IMR-90 (cell line): ENCODE measurements at regions not wholly inside any gene's neighbourhood (a gene's known extent, or its start where the extent isn't known, plus 50 kb on each side); places are given as distances from the start of the nearest gene placed in this dataset.

Source experiments
- ATAC-seq: fragments of 200-7000 bp; cut with Tn5 transposase; 2 replicates; pipeline ENCODE4 v1.9.1; 2020; ENCODE audit warnings: low read depth, mild to moderate bottlenecking, moderate library complexity
- BruUV-seq: library from RNA; stranded (reverse); fragments of 400-500 nt; replicated peaks from 2 replicates; lab custom pipeline; 2021; lab: Mats Ljungman, UMichigan
- CTCF ChIA-PET: fragments of 300-600 bp; formaldehyde crosslinking; extraction: SDS; loops from one replicate; lab custom pipeline; 2021; ENCODE audit warnings: antibody characterized with exemption; lab: Yijun Ruan, JAX
- POLR2A ChIA-PET: fragments of 300-600 bp; sonication (Branson Sonifier 250); formaldehyde crosslinking; loops from one replicate; lab custom pipeline; 2022; ENCODE audit warnings: antibody characterized with exemption; ENCODE audit not compliant: unreplicated experiment; lab: Charles Lee
- DNase-seq: peaks from one replicate; pipeline ENCODE4 v3.0.0; 2013
- H2AFZ ChIP-seq: replicated peaks from 2 replicates; pipeline ENCODE3; 2013; ENCODE audit warnings: low read length, mild to moderate bottlenecking; ENCODE audit not compliant: poor library complexity
- H2AK5ac ChIP-seq: 2 replicates; pipeline ENCODE4 v1.6.1; 2013; ENCODE audit warnings: low read depth, low read length, inconsistent platforms
- H2AK9ac ChIP-seq: replicated peaks from 2 replicates; pipeline ENCODE3; 2013; ENCODE audit warnings: mild to moderate bottlenecking, low read depth, low read length, moderate library complexity; ENCODE audit not compliant: poor library complexity
- H2BK120ac ChIP-seq: 2 replicates; pipeline ENCODE4 v1.6.1; 2013; ENCODE audit warnings: low read depth, low read length, inconsistent platforms
- H2BK15ac ChIP-seq: 3 replicates; pipeline ENCODE4 v1.6.1; 2013; ENCODE audit warnings: low read depth, low read length, inconsistent platforms
- H2BK20ac ChIP-seq: 2 replicates; pipeline ENCODE4 v1.6.1; 2013; ENCODE audit warnings: low read depth, mild to moderate bottlenecking, inconsistent platforms, low read length, moderate library complexity
- H2BK5ac ChIP-seq: 2 replicates; pipeline ENCODE4 v1.6.1; 2013; ENCODE audit warnings: mild to moderate bottlenecking, low read depth, low read length, inconsistent platforms; ENCODE audit not compliant: poor library complexity, severe bottlenecking
- H3K14ac ChIP-seq: replicated peaks from 2 replicates; pipeline ENCODE4 v1.6.1; 2013; ENCODE audit warnings: low read depth, low read length, inconsistent platforms
- H3K18ac ChIP-seq: 2 replicates; pipeline ENCODE4 v1.6.1; 2013; ENCODE audit warnings: low read depth, low read length, control low read depth
- H3K23ac ChIP-seq: 2 replicates; pipeline ENCODE4 v1.6.1; 2013; ENCODE audit warnings: low read depth, low read length, inconsistent platforms
- H3K27ac ChIP-seq: 2 replicates; pipeline ENCODE4 v1.5.1; 2013; ENCODE audit warnings: mild to moderate bottlenecking, control low read depth, low read length; ENCODE audit not compliant: insufficient read depth
- H3K27me3 ChIP-seq: 2 replicates; pipeline ENCODE4 v1.6.1; 2013; ENCODE audit warnings: low read length; ENCODE audit not compliant: control insufficient read depth, insufficient read depth
- H3K36me3 ChIP-seq: 2 replicates; pipeline ENCODE4 v1.6.1; 2013; ENCODE audit warnings: low read length, mixed read lengths; ENCODE audit not compliant: control insufficient read depth, insufficient read depth
- H3K4ac ChIP-seq: 2 replicates; pipeline ENCODE4 v1.6.1; 2013; ENCODE audit warnings: low read depth, low read length, inconsistent platforms
- H3K4me1 ChIP-seq: 2 replicates; pipeline ENCODE4 v1.6.1; 2013; ENCODE audit warnings: low read length, mixed read lengths; ENCODE audit not compliant: control insufficient read depth, insufficient read depth
- H3K4me2 ChIP-seq: 2 replicates; pipeline ENCODE4 v1.6.1; 2013; ENCODE audit warnings: low read depth, mild to moderate bottlenecking, control low read depth, low read length, moderate library complexity
- H3K4me3 ChIP-seq: 2 replicates; pipeline ENCODE4 v1.5.1; 2013; ENCODE audit warnings: low read depth, mild to moderate bottlenecking, control low read depth, low read length, moderate library complexity; ENCODE audit not compliant: insufficient read depth
- H3K56ac ChIP-seq: 2 replicates; pipeline ENCODE4 v1.6.1; 2013; ENCODE audit warnings: low read length, inconsistent platforms; ENCODE audit not compliant: insufficient read depth; ENCODE audit errors: extremely low read depth
- H3K79me1 ChIP-seq, 2 experiments: 2 replicates each; pipeline ENCODE4 v1.6.1; 2013; ENCODE audit warnings: low read length in 2 of 2, inconsistent platforms in 1 of 2, low read depth in 1 of 2
- H3K9ac ChIP-seq: 2 replicates; pipeline ENCODE4 v1.6.1; 2013; ENCODE audit warnings: low read depth, low read length, control low read depth
- H3K9me1 ChIP-seq: 2 replicates; pipeline ENCODE4 v1.6.1; 2013; ENCODE audit warnings: low read length, inconsistent platforms; ENCODE audit not compliant: insufficient read depth
- H3K9me3 ChIP-seq: 2 replicates; pipeline ENCODE4 v1.6.1; 2013; ENCODE audit warnings: low read length; ENCODE audit not compliant: control insufficient read depth, insufficient read depth
- H4K20me1 ChIP-seq: 2 replicates; pipeline ENCODE4 v1.6.1; 2013; ENCODE audit warnings: low read length, inconsistent platforms; ENCODE audit not compliant: insufficient read depth
- H4K5ac ChIP-seq: 2 replicates; pipeline ENCODE4 v1.6.1; 2013; ENCODE audit warnings: mild to moderate bottlenecking, low read depth, low read length, control low read depth
- H4K8ac ChIP-seq, 2 experiments: 2 replicates each; pipeline ENCODE4 v1.6.1; 2013; ENCODE audit warnings: low read depth in 2 of 2, low read length in 2 of 2, control low read depth in 1 of 2, inconsistent platforms in 1 of 2
- H4K91ac ChIP-seq: 2 replicates; pipeline ENCODE4 v1.6.1; 2013; ENCODE audit warnings: low read depth, low read length, inconsistent platforms; ENCODE audit not compliant: insufficient read depth
- CHD1 ChIP-seq: IDR thresholded peaks from 2 replicates; pipeline ENCODE4 v1.6.1; 2012; ENCODE audit warnings: low read depth, low read length, improper control_type of control experiment
- MAFK ChIP-seq: IDR thresholded peaks from 2 replicates; pipeline ENCODE4 v1.6.1; 2012; ENCODE audit warnings: low read depth, low read length, improper control_type of control experiment
- MXI1 ChIP-seq: IDR thresholded peaks from 2 replicates; pipeline ENCODE4 v1.6.1; 2012; ENCODE audit warnings: low read depth, mild to moderate bottlenecking, low read length, moderate library complexity, borderline replicate concordance
- NFE2L2 ChIP-seq: fragments of 150-350 bp; IDR thresholded peaks from 2 replicates; pipeline ENCODE4 v1.6.1; 2016; ENCODE audit warnings: low read depth, mild to moderate bottlenecking, low read length
- WGBS, 2 experiments: methylation state at CpG; one replicate each; pipeline versions ENCODE4 v1.1.5 to v1.1.7; 2013; ENCODE audit warnings: missing lambda C conversion rate in 2 of 2; ENCODE audit not compliant: insufficient read length in 1 of 2; ENCODE audit errors: extremely low coverage in 2 of 2; 5-methylcytosine and 5-hydroxymethylcytosine counted together
- dilution Hi-C: fragments of 300-500 bp; cut with HindIII; formaldehyde crosslinking; loops from one replicate; pipeline ENCODE4 v1.14.3; 2018; ENCODE audit warnings: low sequenced_read_pairs; ENCODE audit not compliant: unreplicated experiment
- in situ Hi-C: fragments of 300-500 bp; cut with MboI; formaldehyde crosslinking; loops from 3 replicates; pipeline ENCODE4 v1.14.3; 2019; ENCODE audit warnings: low sequenced_read_pairs, inconsistent platforms, mixed read lengths
- intact Hi-C: fragments of 100-400 bp; cut with micrococcal nuclease; formaldehyde crosslinking; loops from 2 replicates; pipeline ENCODE4 v1.10.0; 2022
- TF ChIP-seq, protein P1 (sequence below): fragments of 150-350 bp; IDR thresholded peaks from 2 replicates; pipeline ENCODE4 v1.6.1; 2017; ENCODE audit warnings: mild to moderate bottlenecking, antibody characterized with exemption, low read length, low read depth
- TF ChIP-seq, protein P2 (sequence below): fragments of 150-350 bp; IDR thresholded peaks from 2 replicates; pipeline ENCODE4 v1.6.1; 2016; ENCODE audit warnings: low read depth, mild to moderate bottlenecking, low read length, moderate library complexity, borderline replicate concordance

GRCh38 chr18:40983835-40984234, 971.2 kb upstream of the PIK3C3 start:
- H2BK20ac ChIP-seq: no peak overlapping the region
- no peaks in the 10 kb centered on the region for H4K20me1 ChIP-seq
- no peak overlapping the region for H3K4ac ChIP-seq
- intact Hi-C loops: no loop called here
- no peak overlapping the region for H3K4me3 ChIP-seq
- BruUV-seq: no TSS peak
- H3K14ac ChIP-seq: no peak overlapping the region
- H3K9ac ChIP-seq: no peak overlapping the region
- H3K9me3 ChIP-seq: no peaks in the 10 kb centered on the region
- H3K27ac ChIP-seq: no peak overlapping the region
- no peaks in the 10 kb centered on the region for H3K9me1 ChIP-seq
- dilution Hi-C loops: no loop called here
- H2AFZ ChIP-seq: no peak overlapping the region
- ChIA-PET POLR2A (no interaction called here), CTCF (interaction anchor here (0.6 kb wide), 1 partner anchor 47 kb away, joined by 6 read pairs; no protein-coding TSS in a partner anchor)
- H2BK5ac ChIP-seq: no peak overlapping the region
- no peaks in the 10 kb centered on the region for H3K36me3 ChIP-seq
- H2BK120ac ChIP-seq: no peak overlapping the region
- H3K4me1 ChIP-seq: no peaks in the 10 kb centered on the region
- in situ Hi-C loops: no loop called here
- H4K5ac ChIP-seq: no peak overlapping the region
- no peak for TF ChIP-seq MAFK
- TF ChIP-seq CHD1: no peak
- TF ChIP-seq MXI1: no peak
- no peak for TF ChIP-seq NFE2L2
- TF ChIP-seq, protein P1, sequence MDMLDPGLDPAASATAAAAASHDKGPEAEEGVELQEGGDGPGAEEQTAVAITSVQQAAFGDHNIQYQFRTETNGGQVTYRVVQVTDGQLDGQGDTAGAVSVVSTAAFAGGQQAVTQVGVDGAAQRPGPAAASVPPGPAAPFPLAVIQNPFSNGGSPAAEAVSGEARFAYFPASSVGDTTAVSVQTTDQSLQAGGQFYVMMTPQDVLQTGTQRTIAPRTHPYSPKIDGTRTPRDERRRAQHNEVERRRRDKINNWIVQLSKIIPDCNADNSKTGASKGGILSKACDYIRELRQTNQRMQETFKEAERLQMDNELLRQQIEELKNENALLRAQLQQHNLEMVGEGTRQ: no peak
- TF ChIP-seq, protein P2, sequence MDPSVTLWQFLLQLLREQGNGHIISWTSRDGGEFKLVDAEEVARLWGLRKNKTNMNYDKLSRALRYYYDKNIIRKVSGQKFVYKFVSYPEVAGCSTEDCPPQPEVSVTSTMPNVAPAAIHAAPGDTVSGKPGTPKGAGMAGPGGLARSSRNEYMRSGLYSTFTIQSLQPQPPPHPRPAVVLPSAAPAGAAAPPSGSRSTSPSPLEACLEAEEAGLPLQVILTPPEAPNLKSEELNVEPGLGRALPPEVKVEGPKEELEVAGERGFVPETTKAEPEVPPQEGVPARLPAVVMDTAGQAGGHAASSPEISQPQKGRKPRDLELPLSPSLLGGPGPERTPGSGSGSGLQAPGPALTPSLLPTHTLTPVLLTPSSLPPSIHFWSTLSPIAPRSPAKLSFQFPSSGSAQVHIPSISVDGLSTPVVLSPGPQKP: no peak
- H3K23ac ChIP-seq: no peak overlapping the region
- WGBS, 2 experiments: 86% methylated on average over 1 of the region's 1 CpG; no CpG with 5 or more reads in 1 of the 2 experiments
- no peak overlapping the region for H4K91ac ChIP-seq
- no peak overlapping the region for H4K8ac ChIP-seq
- no peak overlapping the region for H3K56ac ChIP-seq
- ATAC-seq (no peak), DNase-seq (no peak)
- H2AK9ac ChIP-seq: no peak overlapping the region
- no peak overlapping the region for H3K4me2 ChIP-seq
- H3K27me3 ChIP-seq: no peaks in the 10 kb centered on the region
- H3K18ac ChIP-seq: no peak overlapping the region
- H2AK5ac ChIP-seq: no peak overlapping the region
- no peak overlapping the region for H2BK15ac ChIP-seq
- no peaks in the 10 kb centered on the region for H3K79me1 ChIP-seq
